ENCODE measurements at regions not wholly inside any gene's neighbourhood (a gene's known extent, or its start where the extent isn't known, plus 50 kb on each side); places are given as distances from the start of the nearest gene placed in this dataset.

GRCh38 chr2:106638580-106638979 lies 151.4 kb downstream of the CD8B2 start:
- ChIA-PET POLR2A (no interaction called here), CTCF (interaction anchor here (1.3 kb wide), 1 partner anchor 1546 kb away, joined by 3 read pairs; no protein-coding TSS in a partner anchor)
- no peak for DNase-seq (ENCODE audit: extremely low spot score)
- TF ChIP-seq CTCF (IDR thresholded peaks at IDR 0.05; ENCODE audit: control extremely low read depth, extremely low read depth, low read depth, missing control alignments) = no peak

- TF ChIP-seq CTCF (IDR thresholded peaks at IDR 0.05; ENCODE audit: control extremely low read depth, extremely low read depth, low read depth, missing control alignments) = no peak
- no peak for DNase-seq (ENCODE audit: extremely low spot score)
- POLR2A ChIA-PET = no interaction called here
- CTCF ChIA-PET = no interaction called here
These were observed 155.5 kb downstream of the CD8B2 start for GRCh38 chr2:106642679-106643078.

- no peak for DNase-seq (ENCODE audit: extremely low spot score)
- CTCF ChIA-PET = no interaction called here
- TF ChIP-seq CTCF (IDR thresholded peaks at IDR 0.05; ENCODE audit: control extremely low read depth, extremely low read depth, low read depth, missing control alignments) = no peak
- POLR2A ChIA-PET = interaction anchor here (0.5 kb wide), 1 partner anchor 1212 kb away, joined by 4 read pairs; no protein-coding TSS in a partner anchor
These were observed 157.5 kb downstream of the CD8B2 start for GRCh38 chr2:106644623-106645022.

- ChIA-PET CTCF (no interaction called here), POLR2A (no interaction called here)
- DNase-seq (ENCODE audit: extremely low spot score) = no peak
- TF ChIP-seq CTCF (IDR thresholded peaks at IDR 0.05; ENCODE audit: control extremely low read depth, extremely low read depth, low read depth, missing control alignments) = no peak
These were observed 159.4 kb downstream of the CD8B2 start for GRCh38 chr2:106646605-106647004.

GRCh38 chr2:106649306-106649705 lies 162.1 kb downstream of the CD8B2 start:
- ChIA-PET POLR2A (no interaction called here), CTCF (no interaction called here)
- no peak for DNase-seq (ENCODE audit: extremely low spot score)
- TF ChIP-seq CTCF (IDR thresholded peaks at IDR 0.05; ENCODE audit: control extremely low read depth, extremely low read depth, low read depth, missing control alignments) = no peak

- CTCF ChIA-PET = no interaction called here
- DNase-seq (ENCODE audit: extremely low spot score) = no peak
- POLR2A ChIA-PET = interaction anchor here (0.6 kb wide), 1 partner anchor 1965 kb away, joined by 4 read pairs; no protein-coding TSS in a partner anchor
- TF ChIP-seq CTCF (IDR thresholded peaks at IDR 0.05; ENCODE audit: control extremely low read depth, extremely low read depth, low read depth, missing control alignments) = no peak
These were observed 166.3 kb downstream of the CD8B2 start for GRCh38 chr2:106653465-106653864.

GRCh38 chr2:106658616-106659015 lies 171.5 kb downstream of the CD8B2 start:
- ChIA-PET CTCF (no interaction called here), POLR2A (no interaction called here)
- TF ChIP-seq CTCF (IDR thresholded peaks at IDR 0.05; ENCODE audit: control extremely low read depth, extremely low read depth, low read depth, missing control alignments) = no peak
- DNase-seq (ENCODE audit: extremely low spot score) = no peak
